CD4-positive, alpha-beta T cell (primary cell): ENCODE measurements at regions not wholly inside any gene's neighbourhood (a gene's known extent, or its start where the extent isn't known, plus 50 kb on each side); places are given as distances from the start of the nearest gene placed in this dataset.
"Not testable (repeated sequence)": the region's sequence is repeated elsewhere in the genome, so short reads cannot be mapped to it uniquely, and the experiment has no call there.

Experiments
- ATAC-seq: fragments of 200-7000 bp; cut with Tn5 transposase; one replicate; pipeline ENCODE4 v1.10.0; 2022; ENCODE audit warnings: mild to moderate bottlenecking; ENCODE audit not compliant: poor library complexity
- CTCF ChIA-PET: fragments of 350-600 bp; sonication (Branson Sonifier 250); formaldehyde crosslinking; loops from one replicate; lab custom pipeline; 2021; ENCODE audit warnings: antibody characterized with exemption, inconsistent platforms; lab: Charles Lee
- POLR2A ChIA-PET: fragments of 350-600 bp; sonication (Branson Sonifier 250); formaldehyde crosslinking; loops from one replicate; lab custom pipeline; 2021; ENCODE audit warnings: antibody characterized with exemption, inconsistent platforms; lab: Charles Lee
- DNase-seq, 14 experiments: peaks; one replicate each; pipeline ENCODE4 v3.0.0-alpha.2; 2013 to 2020; ENCODE audit warnings: mixed read lengths in 2 of 14
- H3K27ac ChIP-seq, 2 donors: one replicate each; pipeline versions ENCODE4 v1.5.1 to v1.7.0; 2013; ENCODE audit warnings: low read length in 2 of 2, low read depth in 1 of 2, mild to moderate bottlenecking in 1 of 2
- H3K27me3 ChIP-seq, 2 experiments: 1 replicate in 1 of 2; 2 replicates in 1 of 2; pipeline versions ENCODE4 v1.6.1 to v1.7.0; 2013; ENCODE audit warnings: low read length in 2 of 2, control low read depth in 1 of 2, mild to moderate bottlenecking in 1 of 2, moderate library complexity in 1 of 2; ENCODE audit not compliant: insufficient read depth in 2 of 2, control insufficient read depth in 1 of 2
- H3K36me3 ChIP-seq: one replicate; pipeline ENCODE4 v1.6.1; 2013; ENCODE audit warnings: low read length, control low read depth; ENCODE audit not compliant: insufficient read depth
- H3K4me1 ChIP-seq: one replicate; pipeline ENCODE4 v1.6.1; 2013; ENCODE audit warnings: low read length, control low read depth; ENCODE audit not compliant: insufficient read depth
- H3K4me3 ChIP-seq: one replicate; pipeline ENCODE4 v1.5.1; 2013; ENCODE audit warnings: mild to moderate bottlenecking, low read length, moderate library complexity
- H3K9me3 ChIP-seq, 2 experiments: 1 replicate in 1 of 2; 2 replicates in 1 of 2; pipeline versions ENCODE4 v1.6.1 to v1.7.0; 2013; ENCODE audit warnings: low read length in 2 of 2, mild to moderate bottlenecking in 2 of 2, control low read depth in 1 of 2, moderate library complexity in 1 of 2; ENCODE audit not compliant: control insufficient read depth in 1 of 2, insufficient read depth in 1 of 2
- H3K27ac Mint-ChIP-seq: one replicate; pipeline ENCODE4 v1.8.0; 2020; ENCODE audit warnings: mixed read lengths
- H3K27me3 Mint-ChIP-seq: one replicate; pipeline ENCODE4 v1.8.0; 2021; ENCODE audit warnings: mixed read lengths
- H3K36me3 Mint-ChIP-seq: one replicate; pipeline ENCODE4 v1.8.0; 2021; ENCODE audit warnings: low read depth, mixed read lengths
- H3K4me1 Mint-ChIP-seq: one replicate; pipeline ENCODE4 v1.8.0; 2021; ENCODE audit warnings: low read depth, mixed read lengths
- H3K4me3 Mint-ChIP-seq: one replicate; pipeline ENCODE4 v1.8.0; 2020; ENCODE audit warnings: mild to moderate bottlenecking, mixed read lengths
- H3K9me3 Mint-ChIP-seq: one replicate; pipeline ENCODE4 v1.8.0; 2020; ENCODE audit warnings: mixed read lengths
- intact Hi-C, 2 experiments: fragments of 100-400 bp; cut with DNase I in 1 of 2; cut with micrococcal nuclease in 1 of 2; formaldehyde crosslinking; loops; one replicate each; pipeline versions ENCODE4 v1.15.1 to v1.9.0; 2023 to 2025; cut with DNase I, micrococcal nuclease
- TF ChIP-seq, protein P1 (sequence below): fragments of 200-600 bp; IDR thresholded peaks from one replicate; pipeline ENCODE4 v1.8.0; 2022; ENCODE audit warnings: antibody characterized with exemption, mild to moderate bottlenecking

DNA sequence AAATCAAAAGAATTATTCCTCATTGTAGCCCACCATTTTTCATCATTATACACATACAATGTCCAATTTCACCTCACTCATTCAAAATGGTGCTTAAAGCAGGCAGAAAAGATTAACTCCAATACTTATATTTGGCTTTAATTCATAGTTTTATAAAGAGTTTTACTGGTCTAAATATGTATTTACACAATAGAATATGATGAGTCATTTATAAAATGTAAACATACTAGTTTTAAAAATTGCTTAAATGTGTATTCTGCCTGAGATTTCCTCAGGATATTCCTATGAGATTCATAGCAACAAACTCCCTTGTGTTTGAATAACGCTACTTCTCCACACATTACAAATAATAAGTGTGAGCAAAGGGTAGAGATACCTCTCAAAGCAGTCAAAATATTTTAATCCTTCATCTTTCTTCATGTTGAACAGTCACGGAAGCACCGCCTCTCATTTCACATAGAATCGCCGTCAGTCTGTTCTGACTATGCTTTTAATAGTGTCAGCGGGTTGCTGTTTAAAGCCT, 75.7 kb upstream of the GBE1 start:
- ATAC-seq (no peak), DNase-seq (no peak)
- Histone ChIP-seq H3K9me3 (no peaks in the 10 kb centered on the region), H3K4me3 (no peak overlapping the region), H3K27ac (no peak overlapping the region), H3K27me3 (no peaks in the 10 kb centered on the region), H3K36me3 (no peaks in the 10 kb centered on the region), H3K4me1 (no peaks in the 10 kb centered on the region)
- H3K9me3 Mint-ChIP-seq, result no peaks in the 10 kb centered on the region
- ChIA-PET POLR2A (no interaction called here), CTCF (no interaction called here)
- no peaks in the 10 kb centered on the region for H3K4me1 Mint-ChIP-seq
- intact Hi-C loops, result no loop called here
- H3K4me3 Mint-ChIP-seq, result no peak overlapping the region
- H3K27ac Mint-ChIP-seq, result no peak overlapping the region
- H3K36me3 Mint-ChIP-seq, result no peaks in the 10 kb centered on the region
- TF ChIP-seq, protein P1, sequence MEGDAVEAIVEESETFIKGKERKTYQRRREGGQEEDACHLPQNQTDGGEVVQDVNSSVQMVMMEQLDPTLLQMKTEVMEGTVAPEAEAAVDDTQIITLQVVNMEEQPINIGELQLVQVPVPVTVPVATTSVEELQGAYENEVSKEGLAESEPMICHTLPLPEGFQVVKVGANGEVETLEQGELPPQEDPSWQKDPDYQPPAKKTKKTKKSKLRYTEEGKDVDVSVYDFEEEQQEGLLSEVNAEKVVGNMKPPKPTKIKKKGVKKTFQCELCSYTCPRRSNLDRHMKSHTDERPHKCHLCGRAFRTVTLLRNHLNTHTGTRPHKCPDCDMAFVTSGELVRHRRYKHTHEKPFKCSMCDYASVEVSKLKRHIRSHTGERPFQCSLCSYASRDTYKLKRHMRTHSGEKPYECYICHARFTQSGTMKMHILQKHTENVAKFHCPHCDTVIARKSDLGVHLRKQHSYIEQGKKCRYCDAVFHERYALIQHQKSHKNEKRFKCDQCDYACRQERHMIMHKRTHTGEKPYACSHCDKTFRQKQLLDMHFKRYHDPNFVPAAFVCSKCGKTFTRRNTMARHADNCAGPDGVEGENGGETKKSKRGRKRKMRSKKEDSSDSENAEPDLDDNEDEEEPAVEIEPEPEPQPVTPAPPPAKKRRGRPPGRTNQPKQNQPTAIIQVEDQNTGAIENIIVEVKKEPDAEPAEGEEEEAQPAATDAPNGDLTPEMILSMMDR, result no peak
- H3K27me3 Mint-ChIP-seq, result no peaks in the 10 kb centered on the region

DNA sequence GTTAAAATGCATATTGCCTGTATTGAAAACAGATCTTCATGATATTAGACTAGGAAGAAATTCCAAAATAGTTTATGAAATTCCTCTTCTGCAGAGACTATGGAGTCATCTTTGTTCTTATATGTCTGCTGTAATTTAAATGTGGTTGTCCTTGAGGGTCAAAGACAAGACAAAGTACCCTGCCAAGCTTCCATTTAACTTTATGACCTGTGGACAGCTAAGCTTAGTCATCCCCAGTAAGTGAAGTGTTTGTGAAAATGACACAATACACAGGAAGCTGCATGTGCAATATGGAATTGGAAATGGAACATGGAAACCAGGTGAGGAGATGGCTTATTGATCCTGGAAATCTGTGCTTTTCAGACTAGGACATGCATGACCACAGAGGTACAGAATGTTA, 68.5 kb upstream of the GBE1 start:
- Mint-ChIP-seq H3K4me1 (no peaks in the 10 kb centered on the region), H3K27me3 (no peaks in the 10 kb centered on the region), H3K4me3 (no peak overlapping the region), H3K36me3 (no peaks in the 10 kb centered on the region), H3K27ac (no peak overlapping the region), H3K9me3 (no peaks in the 10 kb centered on the region)
- H3K4me3 ChIP-seq, result no peak overlapping the region
- ChIA-PET CTCF (no interaction called here), POLR2A (no interaction called here)
- ATAC-seq, result no peak
- TF ChIP-seq, protein P1, result no peak
- no peaks in the 10 kb centered on the region for H3K36me3 ChIP-seq
- no peaks in the 10 kb centered on the region for H3K9me3 ChIP-seq
- no peak overlapping the region for H3K27ac ChIP-seq
- no peak for DNase-seq
- H3K4me1 ChIP-seq, result no peaks in the 10 kb centered on the region
- no peaks in the 10 kb centered on the region for H3K27me3 ChIP-seq
- intact Hi-C loops, result no loop called here

DNA sequence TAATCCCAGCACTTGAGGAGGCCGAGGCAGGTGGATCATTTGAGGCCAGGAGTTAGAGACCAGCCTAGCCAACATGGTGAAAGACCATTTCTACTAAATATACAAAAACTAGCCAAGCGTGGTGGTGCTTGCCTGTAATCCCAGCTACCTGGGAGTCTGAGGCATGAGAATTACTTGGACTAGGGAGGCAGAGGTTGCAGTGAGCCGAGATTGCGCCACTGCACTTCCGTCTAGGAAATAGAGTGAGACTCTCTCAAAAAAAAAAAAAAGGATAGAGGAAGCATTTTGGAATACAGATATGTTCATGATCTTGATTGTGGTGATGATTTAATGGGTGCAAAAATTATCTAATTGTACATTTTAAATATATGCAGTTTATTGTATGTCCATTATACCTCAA, 67.8 kb upstream of the GBE1 start:
- H3K27ac Mint-ChIP-seq, ATAC-seq, H3K27me3 ChIP-seq, POLR2A ChIA-PET, H3K9me3 ChIP-seq, H3K27ac ChIP-seq, H3K4me3 Mint-ChIP-seq, H3K36me3 Mint-ChIP-seq, H3K36me3 ChIP-seq, H3K27me3 Mint-ChIP-seq, H3K4me1 ChIP-seq, H3K9me3 Mint-ChIP-seq, H3K4me1 Mint-ChIP-seq, DNase-seq, intact Hi-C loops, H3K4me3 ChIP-seq, CTCF ChIA-PET: not testable (repeated sequence)

DNA sequence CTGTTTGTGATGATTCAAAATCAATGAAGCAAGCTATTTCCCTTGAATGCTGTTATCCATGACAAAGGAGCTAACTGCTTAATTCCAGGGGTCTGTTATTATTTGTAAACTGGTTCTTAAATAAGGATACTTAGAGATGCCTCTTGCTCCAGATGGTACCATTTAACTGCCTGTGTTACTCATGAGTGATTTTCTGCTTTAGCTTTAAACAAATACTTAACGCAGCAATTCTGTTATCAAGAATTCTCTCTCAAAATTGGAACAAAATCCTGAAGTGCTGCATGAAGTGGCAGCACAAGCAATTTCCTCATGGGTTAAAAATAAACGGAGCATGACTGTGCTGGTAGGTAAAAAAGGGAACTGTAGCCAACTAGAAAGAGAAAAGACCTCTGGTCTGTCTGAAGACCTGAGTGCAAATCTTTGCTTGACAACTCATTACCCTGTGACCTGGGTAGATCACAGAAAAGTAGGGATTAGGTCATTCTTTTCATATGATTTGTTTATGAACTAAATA, 62.5 kb upstream of the GBE1 start:
- H3K4me3 Mint-ChIP-seq, result no peak overlapping the region
- Histone ChIP-seq H3K36me3 (no peaks in the 10 kb centered on the region), H3K27ac (no peak overlapping the region), H3K27me3 (no peaks in the 10 kb centered on the region), H3K4me1 (no peaks in the 10 kb centered on the region), H3K4me3 (no peak overlapping the region), H3K9me3 (no peaks in the 10 kb centered on the region)
- TF ChIP-seq, protein P1, result no peak
- DNase-seq (peak in 3 of 14 experiments; percentile 11 to 43 (median 32)), ATAC-seq (no peak)
- ChIA-PET CTCF (no interaction called here), POLR2A (no interaction called here)
- H3K27me3 Mint-ChIP-seq, result no peaks in the 10 kb centered on the region
- peaks cover 3% of the 10 kb centered on the region for H3K9me3 Mint-ChIP-seq
- no peaks in the 10 kb centered on the region for H3K36me3 Mint-ChIP-seq
- intact Hi-C loops, result no loop called here
- no peaks in the 10 kb centered on the region for H3K4me1 Mint-ChIP-seq
- H3K27ac Mint-ChIP-seq, result no peak overlapping the region
